DND-41 (cell line): ENCODE measurements at regions not wholly inside any gene's neighbourhood (a gene's known extent, or its start where the extent isn't known, plus 50 kb on each side); places are given as distances from the start of the nearest gene placed in this dataset.

Source experiments
- ATAC-seq: fragments of 200-7000 bp; cut with Tn5 transposase; 3 replicates; pipeline ENCODE4 v1.9.1; 2021; ENCODE audit warnings: low read depth; ENCODE audit not compliant: insufficient read depth
- DNase-seq: peaks from one replicate; pipeline ENCODE4 v3.0.0-alpha.2; 2020
- H2AFZ ChIP-seq: 2 replicates; pipeline ENCODE4 v1.6.0; 2012; ENCODE audit warnings: low read depth, low read length
- H3K27ac ChIP-seq: 2 replicates; pipeline ENCODE4 v1.5.1; 2012; ENCODE audit warnings: low read length, inconsistent platforms
- H3K27me3 ChIP-seq: fragments of 200-600 bp; sonication (generic); 2 replicates; pipeline ENCODE4 v1.6.0; 2012; ENCODE audit warnings: low read length, mild to moderate bottlenecking, inconsistent platforms; ENCODE audit not compliant: insufficient read depth, poor library complexity
- H3K36me3 ChIP-seq: 2 replicates; pipeline ENCODE4 v1.5.1; 2012; ENCODE audit warnings: low read length, inconsistent platforms; ENCODE audit not compliant: insufficient read depth
- H3K4me1 ChIP-seq: 2 replicates; pipeline ENCODE4 v1.5.1; 2012; ENCODE audit warnings: mild to moderate bottlenecking, low read length; ENCODE audit not compliant: insufficient read depth
- H3K4me2 ChIP-seq: 2 replicates; pipeline ENCODE4 v1.6.0; 2012; ENCODE audit warnings: mild to moderate bottlenecking, moderate library complexity, low read length, inconsistent platforms; ENCODE audit not compliant: insufficient read depth
- H3K4me3 ChIP-seq, 2 experiments: fragments of 200-600 bp in 1 of 2; shearing (Covaris generic) in 1 of 2; 2 replicates each; pipeline ENCODE4 v1.5.1; 2012 to 2016; ENCODE audit warnings: inconsistent platforms in 2 of 2, low read length in 2 of 2, mild to moderate bottlenecking in 2 of 2, low read depth in 1 of 2, moderate library complexity in 1 of 2
- H3K79me2 ChIP-seq: 2 replicates; pipeline ENCODE4 v1.6.0; 2012; ENCODE audit warnings: low read length, inconsistent platforms; ENCODE audit not compliant: insufficient read depth
- H3K9ac ChIP-seq: 2 replicates; pipeline ENCODE4 v1.6.0; 2012; ENCODE audit warnings: low read depth, mild to moderate bottlenecking, inconsistent platforms, low read length, moderate library complexity
- H3K9me3 ChIP-seq: 2 replicates; pipeline ENCODE4 v1.5.1; 2012; ENCODE audit warnings: low read length, moderate library complexity, mild to moderate bottlenecking, inconsistent platforms; ENCODE audit not compliant: insufficient read depth, severe bottlenecking
- H4K20me1 ChIP-seq: 2 replicates; pipeline ENCODE4 v1.6.0; 2012; ENCODE audit warnings: low read length; ENCODE audit not compliant: insufficient read depth
- CTCF ChIP-seq: IDR thresholded peaks from 2 replicates; pipeline ENCODE4 v1.5.1; 2012; ENCODE audit warnings: borderline replicate concordance, low read length, moderate library complexity, mild to moderate bottlenecking; ENCODE audit not compliant: poor library complexity, severe bottlenecking; ENCODE audit errors: extremely low read depth
- EZH2 ChIP-seq: IDR thresholded peaks from 3 replicates; pipeline ENCODE4 v1.6.1; 2012; ENCODE audit warnings: borderline replicate concordance, low read depth, mild to moderate bottlenecking, moderate library complexity, low read length, inconsistent platforms; ENCODE audit not compliant: severe bottlenecking

DNA sequence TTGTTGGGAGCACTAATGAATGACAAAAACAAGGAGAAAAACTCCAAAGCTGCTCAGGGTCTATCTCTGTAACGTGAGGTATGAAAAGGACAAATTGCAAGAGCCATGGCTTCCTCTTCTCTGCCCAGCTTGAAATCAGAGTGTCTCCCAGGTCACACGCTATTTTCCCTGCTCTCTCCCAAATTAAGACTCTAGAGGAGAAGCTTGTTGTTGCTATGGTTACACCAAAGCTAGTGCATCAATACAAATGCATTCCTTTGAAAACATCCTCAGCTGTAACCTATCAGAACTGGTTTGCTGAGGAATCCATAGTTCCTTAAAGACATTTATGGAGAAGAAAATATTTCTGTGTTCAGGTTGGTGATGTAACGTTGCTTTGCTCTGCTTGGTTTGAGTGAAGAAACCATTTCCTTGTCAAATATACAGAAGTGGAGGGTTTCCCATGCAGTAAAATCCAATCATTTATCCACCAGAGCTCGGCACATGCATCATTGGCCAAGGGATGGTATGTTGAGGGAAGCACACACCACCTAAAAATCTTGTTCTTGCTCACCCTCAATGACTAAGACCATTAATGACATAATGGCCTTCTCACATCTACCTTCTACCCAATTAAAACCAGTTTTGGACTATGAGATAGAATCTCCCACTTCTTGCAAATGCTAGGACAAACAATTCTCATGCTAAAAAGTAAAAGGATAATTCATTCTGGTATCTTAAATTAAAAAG is 2135.6 kb upstream of the CELF4 start:
- no peaks in the 10 kb centered on the region for H3K27me3 ChIP-seq
- no peak overlapping the region for H3K9ac ChIP-seq
- H3K4me1 ChIP-seq: no peaks in the 10 kb centered on the region
- H3K4me2 ChIP-seq: no peak overlapping the region
- no peak for ATAC-seq
- H4K20me1 ChIP-seq: no peaks in the 10 kb centered on the region
- no peaks in the 10 kb centered on the region for H3K36me3 ChIP-seq
- no peaks in the 10 kb centered on the region for H3K9me3 ChIP-seq
- no peak overlapping the region for H2AFZ ChIP-seq
- DNase-seq: no peak
- H3K4me3 ChIP-seq: no peak overlapping the region
- TF ChIP-seq CTCF (no peak), EZH2 (no peak)
- H3K27ac ChIP-seq: no peak overlapping the region
- no peaks in the 10 kb centered on the region for H3K79me2 ChIP-seq

DNA sequence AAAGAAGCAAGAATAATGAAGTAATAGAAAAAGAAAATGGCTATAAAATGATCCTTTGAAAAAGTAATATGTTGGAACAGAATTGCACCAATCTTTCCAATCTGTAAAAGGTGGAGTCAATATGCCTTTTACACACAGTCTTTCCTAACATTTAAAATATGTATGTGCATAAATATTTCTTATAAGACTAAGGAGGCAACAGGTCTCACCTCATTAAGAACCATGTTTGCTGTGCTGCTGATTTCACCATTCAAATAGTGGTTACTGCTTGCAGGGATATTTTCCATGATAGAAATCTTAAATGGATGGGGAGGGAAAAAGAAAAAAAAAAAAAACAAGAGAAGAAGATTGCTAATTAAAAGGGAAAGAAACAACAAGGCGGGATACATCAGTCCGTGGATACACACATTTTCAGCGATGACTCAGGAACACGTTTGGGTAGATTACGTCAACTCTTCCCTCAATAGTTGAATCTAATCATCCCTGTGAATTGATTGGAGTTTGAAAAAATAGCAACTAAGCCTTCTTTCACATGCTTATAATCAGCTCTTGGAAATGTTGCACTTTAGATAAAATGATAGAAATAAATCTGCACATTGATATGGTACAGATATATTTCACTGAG is 2133.9 kb upstream of the CELF4 start:
- H3K27ac ChIP-seq: no peak overlapping the region
- H3K4me2 ChIP-seq: no peak overlapping the region
- no peaks in the 10 kb centered on the region for H3K9me3 ChIP-seq
- no peak overlapping the region for H2AFZ ChIP-seq
- H4K20me1 ChIP-seq: no peaks in the 10 kb centered on the region
- no peaks in the 10 kb centered on the region for H3K36me3 ChIP-seq
- no peak for TF ChIP-seq EZH2
- no peak for TF ChIP-seq CTCF
- no peaks in the 10 kb centered on the region for H3K4me1 ChIP-seq
- DNase-seq (no peak), ATAC-seq (no peak)
- no peaks in the 10 kb centered on the region for H3K79me2 ChIP-seq
- H3K9ac ChIP-seq: no peak overlapping the region
- H3K4me3 ChIP-seq: no peak overlapping the region
- no peaks in the 10 kb centered on the region for H3K27me3 ChIP-seq

GRCh38 chr18:39698436-39698835 is 2132.8 kb upstream of the CELF4 start:
- Histone ChIP-seq H3K79me2 (no peaks in the 10 kb centered on the region), H3K27me3 (no peaks in the 10 kb centered on the region), H3K4me1 (no peaks in the 10 kb centered on the region), H4K20me1 (no peaks in the 10 kb centered on the region), H3K4me2 (no peak overlapping the region), H3K36me3 (no peaks in the 10 kb centered on the region), H3K4me3 (no peak overlapping the region), H3K27ac (no peak overlapping the region), H3K9me3 (no peaks in the 10 kb centered on the region), H3K9ac (no peak overlapping the region), H2AFZ (no peak overlapping the region)
- ATAC-seq: no peak
- no peak for DNase-seq
- TF ChIP-seq CTCF (no peak), EZH2 (no peak)
